ENCODE measurements at regions not wholly inside any gene's neighbourhood (a gene's known extent, or its start where the extent isn't known, plus 50 kb on each side); places are given as distances from the start of the nearest gene placed in this dataset.

DNA sequence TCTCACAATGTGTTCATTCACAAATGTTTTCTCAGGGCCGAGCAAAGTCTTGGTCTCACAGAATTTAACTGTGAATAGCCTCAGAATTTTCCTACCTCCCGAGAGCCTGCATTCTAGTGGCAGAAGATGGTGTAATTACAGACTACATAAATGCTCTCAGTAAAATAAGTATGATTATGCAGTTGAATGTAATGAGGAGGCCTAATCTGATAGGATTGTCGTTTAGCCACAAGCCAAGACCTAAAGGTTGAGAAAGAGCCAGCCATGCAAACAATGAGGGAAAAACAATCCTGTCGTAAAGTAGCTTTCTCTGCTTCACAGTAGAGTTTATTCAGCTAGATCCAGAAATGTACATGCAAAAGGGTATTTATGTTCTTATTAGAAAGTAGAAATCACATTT is 607.8 kb upstream of the B3GALT2 start:
- Mint-ChIP-seq H3K27ac (no peak overlapping the region), H3K36me3 (ENCODE audit: low read depth) (peaks cover 2% of the 10 kb centered on the region), H3K27me3 (ENCODE audit: low read depth) (no peaks in the 10 kb centered on the region), H3K9me3 (ENCODE audit: insufficient read depth) (no peaks in the 10 kb centered on the region), H3K4me3 (no peak overlapping the region), H3K4me1 (ENCODE audit: low read depth) (no peaks in the 10 kb centered on the region)
- ChIA-PET CTCF (no interaction called here), POLR2A (no interaction called here)
- no peak for ATAC-seq
- no peak for DNase-seq

DNA sequence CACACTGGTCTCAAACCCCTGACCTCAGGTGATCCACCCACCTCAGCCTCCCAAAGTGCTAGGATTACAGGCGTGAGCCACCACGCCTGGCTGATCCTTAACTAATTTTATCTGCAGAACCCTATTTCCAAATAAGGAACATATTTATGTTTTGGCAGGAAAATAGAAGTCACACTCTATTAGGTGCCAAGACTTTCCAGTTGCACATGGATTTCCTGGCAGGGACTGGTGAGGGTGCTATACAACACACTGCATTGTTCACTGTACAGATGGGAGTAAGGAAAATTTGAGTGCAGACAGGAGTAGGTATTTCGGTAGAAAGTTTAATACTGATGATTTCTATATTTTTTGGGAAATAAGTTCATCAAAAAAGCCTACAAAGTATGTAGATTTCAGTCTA is 605.3 kb upstream of the B3GALT2 start:
- DNase-seq (no peak), ATAC-seq (no peak)
- no peak overlapping the region for H3K4me3 Mint-ChIP-seq
- no peaks in the 10 kb centered on the region for H3K9me3 Mint-ChIP-seq (ENCODE audit: insufficient read depth)
- no peak overlapping the region for H3K27ac Mint-ChIP-seq
- peaks cover 2% of the 10 kb centered on the region for H3K36me3 Mint-ChIP-seq (ENCODE audit: low read depth)
- POLR2A ChIA-PET: no interaction called here
- H3K27me3 Mint-ChIP-seq (ENCODE audit: low read depth): no peaks in the 10 kb centered on the region
- CTCF ChIA-PET: no interaction called here
- H3K4me1 Mint-ChIP-seq (ENCODE audit: low read depth): no peaks in the 10 kb centered on the region

GRCh38 chr1:193787061-193787460 is 600.6 kb upstream of the B3GALT2 start:
- ATAC-seq: no peak
- H3K27me3 Mint-ChIP-seq (ENCODE audit: low read depth): no peaks in the 10 kb centered on the region
- no peaks in the 10 kb centered on the region for H3K36me3 Mint-ChIP-seq (ENCODE audit: low read depth)
- CTCF ChIA-PET: no interaction called here
- no peak overlapping the region for H3K4me3 Mint-ChIP-seq
- no peaks in the 10 kb centered on the region for H3K4me1 Mint-ChIP-seq (ENCODE audit: low read depth)
- H3K9me3 Mint-ChIP-seq (ENCODE audit: insufficient read depth): no peaks in the 10 kb centered on the region
- H3K27ac Mint-ChIP-seq: no peak overlapping the region
- no peak for DNase-seq
- POLR2A ChIA-PET: no interaction called here

GRCh38 chr1:193785850-193786420 is 599.5 kb upstream of the B3GALT2 start:
- H3K9me3 Mint-ChIP-seq (ENCODE audit: insufficient read depth): no peaks in the 10 kb centered on the region
- no peaks in the 10 kb centered on the region for H3K4me1 Mint-ChIP-seq (ENCODE audit: low read depth)
- H3K4me3 Mint-ChIP-seq: no peak overlapping the region
- H3K27me3 Mint-ChIP-seq (ENCODE audit: low read depth): no peaks in the 10 kb centered on the region
- no peaks in the 10 kb centered on the region for H3K36me3 Mint-ChIP-seq (ENCODE audit: low read depth)
- no peak overlapping the region for H3K27ac Mint-ChIP-seq
- ChIA-PET POLR2A (no interaction called here), CTCF (no interaction called here)
- ATAC-seq: no peak
- no peak for DNase-seq

- no peaks in the 10 kb centered on the region for H3K27me3 Mint-ChIP-seq (ENCODE audit: low read depth)
- peaks cover 7% of the 10 kb centered on the region for H3K4me1 Mint-ChIP-seq (ENCODE audit: low read depth)
- ChIA-PET POLR2A (no interaction called here), CTCF (no interaction called here)
- ATAC-seq (no peak), DNase-seq (no peak)
- H3K4me3 Mint-ChIP-seq: no peak overlapping the region
- H3K9me3 Mint-ChIP-seq (ENCODE audit: insufficient read depth): peaks cover 3% of the 10 kb centered on the region
- H3K36me3 Mint-ChIP-seq (ENCODE audit: low read depth): peaks cover 7% of the 10 kb centered on the region
- no peak overlapping the region for H3K27ac Mint-ChIP-seq
These were observed 588.3 kb upstream of the B3GALT2 start for GRCh38 chr1:193774536-193775323.

DNA sequence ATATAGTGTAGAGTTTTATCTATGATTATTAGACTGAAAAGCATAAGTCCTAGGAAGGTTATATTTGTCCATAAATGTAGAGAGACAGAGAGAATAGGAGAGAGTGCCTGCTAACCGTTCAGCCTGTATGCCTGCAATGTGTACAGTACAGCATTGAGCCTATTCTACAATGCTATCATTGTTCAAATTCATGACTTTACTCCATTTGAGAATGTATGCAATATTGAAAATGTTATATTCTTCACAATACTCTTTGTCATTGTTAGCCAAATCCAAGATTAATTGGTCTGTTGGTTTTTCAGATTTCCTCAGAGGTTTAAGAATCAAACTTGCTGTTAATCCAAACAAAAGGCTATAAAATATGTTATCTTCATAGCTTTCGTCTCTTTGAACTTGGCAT is 585.2 kb upstream of the B3GALT2 start:
- Mint-ChIP-seq H3K9me3 (ENCODE audit: insufficient read depth) (peaks cover 3% of the 10 kb centered on the region), H3K4me1 (ENCODE audit: low read depth) (peaks cover 7% of the 10 kb centered on the region), H3K27ac (no peak overlapping the region), H3K36me3 (ENCODE audit: low read depth) (peaks cover 7% of the 10 kb centered on the region), H3K4me3 (no peak overlapping the region), H3K27me3 (ENCODE audit: low read depth) (no peaks in the 10 kb centered on the region)
- DNase-seq: no peak
- ChIA-PET POLR2A (no interaction called here), CTCF (no interaction called here)
- no peak for ATAC-seq

DNA sequence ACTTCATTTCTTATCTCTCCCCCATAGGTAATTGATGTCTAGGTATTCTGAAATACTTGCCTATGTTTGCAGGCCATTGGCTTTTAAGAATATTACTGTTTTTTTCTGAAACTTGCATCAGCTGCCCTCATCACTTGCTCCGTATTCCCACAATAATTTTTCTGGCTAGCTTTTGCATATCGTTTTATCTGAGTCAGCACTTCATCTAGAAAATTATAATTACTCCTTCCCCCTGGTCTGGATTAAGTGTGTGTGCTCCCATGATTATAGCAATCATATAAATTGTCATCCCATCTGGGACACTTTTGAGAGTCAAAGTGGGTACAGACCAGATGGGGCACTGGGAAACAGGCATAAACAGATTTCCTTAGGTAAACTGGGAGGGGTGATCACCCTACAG is 583.2 kb upstream of the B3GALT2 start:
- Mint-ChIP-seq H3K36me3 (ENCODE audit: low read depth) (no peaks in the 10 kb centered on the region), H3K4me1 (ENCODE audit: low read depth) (peaks cover 7% of the 10 kb centered on the region), H3K27me3 (ENCODE audit: low read depth) (no peaks in the 10 kb centered on the region), H3K9me3 (ENCODE audit: insufficient read depth) (no peaks in the 10 kb centered on the region), H3K4me3 (no peak overlapping the region), H3K27ac (no peak overlapping the region)
- no peak for ATAC-seq
- CTCF ChIA-PET: no interaction called here
- no peak for DNase-seq
- POLR2A ChIA-PET: no interaction called here

DNA sequence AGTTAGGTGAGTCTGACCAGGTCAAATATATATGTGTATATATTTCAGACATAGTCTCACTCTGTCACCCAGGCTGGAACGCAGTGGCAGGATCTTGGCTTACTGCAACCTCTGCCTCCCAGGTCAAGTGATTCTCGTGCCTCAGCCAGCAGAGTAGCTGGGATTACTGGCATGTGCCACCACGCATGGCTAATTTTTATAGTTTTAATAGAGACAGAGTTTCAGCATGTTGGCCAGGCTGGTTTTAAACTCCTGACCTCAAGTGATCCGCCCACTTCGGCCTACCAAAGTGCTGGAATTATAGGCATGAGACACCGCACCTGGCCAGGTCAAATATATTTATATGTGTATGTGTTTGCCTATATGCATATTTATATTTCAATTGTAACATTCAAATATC is 581.5 kb upstream of the B3GALT2 start:
- Mint-ChIP-seq H3K4me1 (ENCODE audit: low read depth) (no peaks in the 10 kb centered on the region), H3K27ac (no peak overlapping the region), H3K36me3 (ENCODE audit: low read depth) (no peaks in the 10 kb centered on the region), H3K4me3 (no peak overlapping the region), H3K9me3 (ENCODE audit: insufficient read depth) (no peaks in the 10 kb centered on the region), H3K27me3 (ENCODE audit: low read depth) (no peaks in the 10 kb centered on the region)
- ChIA-PET POLR2A (no interaction called here), CTCF (no interaction called here)
- no peak for DNase-seq
- ATAC-seq: no peak

- H3K36me3 Mint-ChIP-seq (ENCODE audit: low read depth): no peaks in the 10 kb centered on the region
- H3K27ac Mint-ChIP-seq: no peak overlapping the region
- no peaks in the 10 kb centered on the region for H3K27me3 Mint-ChIP-seq (ENCODE audit: low read depth)
- no peaks in the 10 kb centered on the region for H3K9me3 Mint-ChIP-seq (ENCODE audit: insufficient read depth)
- H3K4me3 Mint-ChIP-seq: no peak overlapping the region
- ChIA-PET CTCF (no interaction called here), POLR2A (no interaction called here)
- no peak for ATAC-seq
- no peak for DNase-seq
- no peaks in the 10 kb centered on the region for H3K4me1 Mint-ChIP-seq (ENCODE audit: low read depth)
These were observed 579.9 kb upstream of the B3GALT2 start for GRCh38 chr1:193766329-193766728.

DNA sequence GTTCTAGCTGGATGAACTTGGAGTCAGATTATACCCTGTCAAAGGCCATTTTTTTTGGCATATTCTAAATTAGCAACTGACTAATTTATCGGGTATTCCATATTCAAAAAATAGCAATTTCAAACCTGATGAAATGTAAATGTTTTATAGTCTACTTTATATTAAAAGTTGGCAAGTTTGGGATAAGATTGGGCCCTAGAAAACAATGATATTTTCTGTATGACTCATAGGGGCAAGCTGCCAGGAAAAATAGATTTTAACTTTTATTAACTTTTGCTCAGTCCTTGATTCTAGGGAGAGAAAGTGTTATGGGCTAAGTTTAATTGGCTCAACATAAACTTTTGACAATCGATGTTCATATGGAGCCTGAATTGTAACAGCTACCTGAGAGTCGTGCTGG is 576.9 kb upstream of the B3GALT2 start:
- ATAC-seq: no peak
- Mint-ChIP-seq H3K27ac (no peak overlapping the region), H3K9me3 (ENCODE audit: insufficient read depth) (no peaks in the 10 kb centered on the region), H3K4me3 (no peak overlapping the region), H3K27me3 (ENCODE audit: low read depth) (no peaks in the 10 kb centered on the region), H3K36me3 (ENCODE audit: low read depth) (no peaks in the 10 kb centered on the region), H3K4me1 (ENCODE audit: low read depth) (no peaks in the 10 kb centered on the region)
- DNase-seq: no peak
- POLR2A ChIA-PET: no interaction called here
- CTCF ChIA-PET: no interaction called here

GRCh38 chr1:193762236-193762635 is 575.8 kb upstream of the B3GALT2 start:
- CTCF ChIA-PET: no interaction called here
- POLR2A ChIA-PET: no interaction called here
- no peak overlapping the region for H3K27ac Mint-ChIP-seq

DNA sequence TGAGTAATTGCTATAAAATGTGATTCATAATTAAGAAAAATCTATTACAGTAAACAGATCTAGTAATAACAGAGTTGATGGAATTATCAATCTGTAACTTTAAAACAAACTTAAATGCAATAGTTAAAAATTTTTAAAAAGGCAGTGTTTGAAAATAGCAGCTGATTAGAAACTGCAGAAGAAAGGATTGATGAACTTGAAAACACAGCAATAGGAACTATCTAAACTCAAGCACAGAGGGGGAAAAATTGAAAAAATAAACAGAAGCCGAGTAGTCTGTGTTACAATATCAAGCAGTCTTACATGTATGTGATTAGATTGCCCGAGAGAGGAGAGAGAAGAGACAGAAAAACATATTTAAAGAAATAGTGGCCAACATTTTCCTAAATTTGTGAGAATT is 569.0 kb upstream of the B3GALT2 start:
- Mint-ChIP-seq H3K9me3 (ENCODE audit: insufficient read depth) (peaks cover 8% of the 10 kb centered on the region), H3K4me3 (no peak overlapping the region), H3K27ac (no peak overlapping the region), H3K27me3 (ENCODE audit: low read depth) (no peaks in the 10 kb centered on the region), H3K36me3 (ENCODE audit: low read depth) (peaks cover 5% of the 10 kb centered on the region), H3K4me1 (ENCODE audit: low read depth) (peaks cover 7% of the 10 kb centered on the region)
- ChIA-PET POLR2A (no interaction called here), CTCF (no interaction called here)
- ATAC-seq (no peak), DNase-seq (no peak)

More at GRCh38 chr1:193762236-193762635, 575.8 kb upstream of the B3GALT2 start:
- H3K4me3 Mint-ChIP-seq: no peak overlapping the region
- H3K4me1 Mint-ChIP-seq (ENCODE audit: low read depth): no peaks in the 10 kb centered on the region
- no peaks in the 10 kb centered on the region for H3K36me3 Mint-ChIP-seq (ENCODE audit: low read depth)
- H3K9me3 Mint-ChIP-seq (ENCODE audit: insufficient read depth): peaks cover 3% of the 10 kb centered on the region
- DNase-seq (no peak), ATAC-seq (no peak)
- no peaks in the 10 kb centered on the region for H3K27me3 Mint-ChIP-seq (ENCODE audit: low read depth)
